DND-41 (cell line): ENCODE measurements at regions not wholly inside any gene's neighbourhood (a gene's known extent, or its start where the extent isn't known, plus 50 kb on each side); places are given as distances from the start of the nearest gene placed in this dataset.

Source experiments
- CTCF ChIP-seq: IDR thresholded peaks from 2 replicates; pipeline ENCODE4 v1.5.1; 2012; ENCODE audit warnings: borderline replicate concordance, low read length, moderate library complexity, mild to moderate bottlenecking; ENCODE audit not compliant: poor library complexity, severe bottlenecking; ENCODE audit errors: extremely low read depth
- EZH2 ChIP-seq: IDR thresholded peaks from 3 replicates; pipeline ENCODE4 v1.6.1; 2012; ENCODE audit warnings: borderline replicate concordance, low read depth, mild to moderate bottlenecking, moderate library complexity, low read length, inconsistent platforms; ENCODE audit not compliant: severe bottlenecking

DNA sequence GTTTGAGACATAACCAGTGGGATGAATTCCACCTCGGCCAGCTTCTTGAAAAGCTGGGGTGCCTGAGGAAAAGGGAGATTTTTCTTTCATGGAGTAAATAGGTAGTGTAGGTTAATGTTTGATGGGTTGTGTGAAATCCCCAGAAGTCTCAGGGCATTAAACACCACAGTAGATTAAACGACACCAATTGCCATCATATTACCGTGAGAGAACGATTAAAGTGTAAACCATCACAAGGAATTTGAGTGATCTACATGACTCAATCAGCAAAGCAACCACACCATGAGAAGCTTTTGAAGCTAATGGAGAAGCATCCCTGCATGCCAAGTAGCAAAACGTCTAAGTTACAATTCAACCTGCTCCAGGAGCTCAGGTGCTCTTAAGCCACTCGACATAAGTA lies 322.5 kb upstream of the GATB start:
- TF ChIP-seq CTCF (no peak), EZH2 (no peak)
